ENCODE measurements at regions not wholly inside any gene's neighbourhood (a gene's known extent, or its start where the extent isn't known, plus 50 kb on each side); places are given as distances from the start of the nearest gene placed in this dataset.

- TF ChIP-seq POLR2A (IDR thresholded peaks at IDR 0.05) (no peak), CTCF (IDR thresholded peaks at IDR 0.05) (no peak)
Observed at GRCh38 chr1:178034676-178035075, 59.2 kb upstream of the RASAL2 start.
